GM23338 (cell line): ENCODE measurements at regions not wholly inside any gene's neighbourhood (a gene's known extent, or its start where the extent isn't known, plus 50 kb on each side); places are given as distances from the start of the nearest gene placed in this dataset.

Source experiments
- ATAC-seq: fragments of 200-7000 bp; cut with Tn5 transposase; 3 replicates; pipeline ENCODE4 v1.9.1; 2020
- DNase-seq: peaks from one replicate; pipeline ENCODE4 v3.0.0-alpha.2; 2015; ENCODE audit warnings: low spot score
- H2AFZ ChIP-seq: fragments of 200-600 bp; sonication (generic); 2 replicates; pipeline ENCODE4 v1.8.0; 2016; ENCODE audit warnings: antibody characterized with exemption, mild to moderate bottlenecking, moderate library complexity
- H3F3A ChIP-seq: fragments of 200-600 bp; sonication (generic); replicated peaks from 2 replicates; pipeline ENCODE4 v1.8.0; 2017; ENCODE audit warnings: antibody characterized with exemption, mixed run types, low read depth
- H3K27ac ChIP-seq: fragments of 200-600 bp; sonication (generic); 2 replicates; pipeline ENCODE4 v1.6.1; 2016; ENCODE audit warnings: low read depth
- H3K27me3 ChIP-seq: fragments of 200-600 bp; sonication (generic); 2 replicates; pipeline ENCODE4 v1.8.0; 2016; ENCODE audit warnings: mild to moderate bottlenecking, mixed run types, moderate library complexity; ENCODE audit not compliant: insufficient read depth
- H3K36me3 ChIP-seq: fragments of 200-600 bp; sonication (generic); 2 replicates; pipeline ENCODE4 v1.8.0; 2016; ENCODE audit warnings: mild to moderate bottlenecking; ENCODE audit not compliant: insufficient read depth
- H3K4me1 ChIP-seq: fragments of 200-600 bp; sonication (generic); 2 replicates; pipeline ENCODE4 v1.8.0; 2016; ENCODE audit warnings: mild to moderate bottlenecking, moderate library complexity; ENCODE audit not compliant: insufficient read depth
- H3K4me2 ChIP-seq: fragments of 200-600 bp; sonication (generic); 2 replicates; pipeline ENCODE4 v1.7.1; 2017; ENCODE audit warnings: mixed run types
- H3K4me3 ChIP-seq: fragments of 200-600 bp; sonication (generic); 2 replicates; pipeline ENCODE4 v1.6.1; 2016; ENCODE audit warnings: mixed run types
- H3K79me2 ChIP-seq: fragments of 200-600 bp; sonication (generic); replicated peaks from 2 replicates; pipeline ENCODE4 v1.8.0; 2017; ENCODE audit warnings: mild to moderate bottlenecking; ENCODE audit not compliant: insufficient read depth
- H3K9me2 ChIP-seq: fragments of 200-600 bp; sonication (generic); 2 replicates; pipeline ENCODE4 v1.8.0; 2017; ENCODE audit not compliant: insufficient read depth
- H4K20me1 ChIP-seq: fragments of 200-600 bp; sonication (generic); replicated peaks from 2 replicates; pipeline ENCODE4 v1.8.0; 2017; ENCODE audit warnings: mild to moderate bottlenecking; ENCODE audit not compliant: insufficient read depth
- H3K27ac Mint-ChIP-seq: 2 replicates; pipeline ENCODE4 v1.8.0; 2020; ENCODE audit warnings: inconsistent platforms, mild to moderate bottlenecking, moderate library complexity, mixed read lengths
- H3K27me3 Mint-ChIP-seq: 3 replicates; pipeline ENCODE4 v1.8.0; 2022; ENCODE audit warnings: low read depth, mild to moderate bottlenecking, moderate library complexity, mixed read lengths, inconsistent platforms; ENCODE audit not compliant: insufficient read depth, poor library complexity
- H3K36me3 Mint-ChIP-seq: 3 replicates; pipeline ENCODE4 v1.8.0; 2021; ENCODE audit warnings: low read depth, mild to moderate bottlenecking, inconsistent platforms, moderate library complexity, mixed read lengths
- H3K4me1 Mint-ChIP-seq: 3 replicates; pipeline ENCODE4 v1.8.0; 2020; ENCODE audit warnings: mild to moderate bottlenecking, inconsistent platforms, mixed read lengths
- H3K4me3 Mint-ChIP-seq: 3 replicates; pipeline ENCODE4 v1.8.0; 2021; ENCODE audit warnings: moderate library complexity, mild to moderate bottlenecking, inconsistent platforms, mixed read lengths
- H3K9me3 Mint-ChIP-seq: 3 replicates; pipeline ENCODE4 v1.8.0; 2020; ENCODE audit warnings: moderate library complexity, mild to moderate bottlenecking, inconsistent platforms, mixed read lengths
- CREB1 ChIP-seq: fragments of 250-450 bp; sonication (Bioruptor Pico); IDR thresholded peaks from 2 replicates; pipeline ENCODE4 v1.5.0; 2020; ENCODE audit warnings: low read depth, mild to moderate bottlenecking, moderate library complexity
- CTCF ChIP-seq, 2 experiments: fragments of 200-600 bp in 1 of 2; sonication (generic) in 1 of 2; conservative IDR thresholded peaks; 2 replicates each; pipeline versions ENCODE4 v1.5.1 to v1.6.1; 2016 to 2017; ENCODE audit warnings: antibody characterized with exemption in 2 of 2, low read depth in 2 of 2, mild to moderate bottlenecking in 2 of 2, moderate library complexity in 1 of 2
- EZH2 ChIP-seq: fragments of 200-600 bp; sonication (generic); IDR thresholded peaks from one replicate; pipeline ENCODE4 v1.8.0; 2017; ENCODE audit warnings: antibody characterized with exemption, mild to moderate bottlenecking, low read depth; ENCODE audit not compliant: unreplicated experiment
- EZH2phosphoT487 ChIP-seq: fragments of 200-600 bp; sonication (generic); IDR thresholded peaks from one replicate; pipeline ENCODE4 v1.8.1; 2018; ENCODE audit warnings: antibody characterized with exemption; ENCODE audit not compliant: unreplicated experiment
- JUNB ChIP-seq: IDR thresholded peaks from one replicate; pipeline ENCODE4 v1.6.1; 2016; ENCODE audit warnings: antibody characterized with exemption; ENCODE audit not compliant: unreplicated experiment
- NANOG ChIP-seq: IDR thresholded peaks from 2 replicates; pipeline ENCODE4 v1.6.1; 2016; ENCODE audit warnings: antibody characterized with exemption, borderline replicate concordance
- POLR2AphosphoS5 ChIP-seq: IDR thresholded peaks from 2 replicates; pipeline ENCODE4 v1.6.1; 2016; ENCODE audit warnings: antibody characterized with exemption, low read depth
- REST ChIP-seq: IDR thresholded peaks from one replicate; pipeline ENCODE4 v1.6.1; 2018; ENCODE audit warnings: antibody characterized with exemption; ENCODE audit not compliant: unreplicated experiment
- STAT1 ChIP-seq: IDR thresholded peaks from one replicate; pipeline ENCODE4 v1.6.1; 2016; ENCODE audit warnings: antibody characterized with exemption; ENCODE audit not compliant: unreplicated experiment
- ZNF114 ChIP-seq: fragments of 250-450 bp; sonication (Bioruptor Pico); IDR thresholded peaks from 2 replicates; pipeline ENCODE4 v1.5.0; 2020; ENCODE audit warnings: mild to moderate bottlenecking, moderate library complexity
- ZNF331 ChIP-seq: fragments of 250-450 bp; sonication (Bioruptor Pico); IDR thresholded peaks from 2 replicates; pipeline ENCODE4 v1.5.0; 2020; ENCODE audit warnings: low read depth, mild to moderate bottlenecking, moderate library complexity
- ZNF462 ChIP-seq: fragments of 250-450 bp; sonication (Bioruptor Pico); IDR thresholded peaks from 2 replicates; pipeline ENCODE4 v1.5.0; 2020; ENCODE audit warnings: mild to moderate bottlenecking, moderate library complexity
- TF ChIP-seq, protein P1 (sequence below): IDR thresholded peaks from 2 replicates; pipeline ENCODE4 v1.6.1; 2016; ENCODE audit warnings: antibody characterized with exemption

GRCh38 chr3:18864933-18865731, 283.2 kb upstream of the KCNH8 start:
- no peaks in the 10 kb centered on the region for H3K9me2 ChIP-seq
- 0 out of 2 replicates have a peak, but pooled peaks cover 1% of the 10 kb centered on the region for H3K4me1 ChIP-seq
- no peaks in the 10 kb centered on the region for H3K79me2 ChIP-seq
- Mint-ChIP-seq H3K4me3 (no peak overlapping the region), H3K27me3 (no peaks in the 10 kb centered on the region), H3K36me3 (no peaks in the 10 kb centered on the region), H3K4me1 (peaks cover under 1% of the 10 kb centered on the region; the same call in 2 of the 3 replicates), H3K9me3 (no peaks in the 10 kb centered on the region), H3K27ac (no peak overlapping the region)
- no peaks in the 10 kb centered on the region for H4K20me1 ChIP-seq
- H3K4me3 ChIP-seq = no peak overlapping the region
- ATAC-seq (no peak), DNase-seq (no peak)
- no peak overlapping the region for H3K4me2 ChIP-seq
- H3F3A ChIP-seq = no peaks in the 10 kb centered on the region
- no peaks in the 10 kb centered on the region for H3K36me3 ChIP-seq
- no peak overlapping the region for H3K27ac ChIP-seq
- no peak overlapping the region for H2AFZ ChIP-seq
- no peak for TF ChIP-seq ZNF462 (CRISPR knock-in tag)
- TF ChIP-seq JUNB = no peak
- TF ChIP-seq, protein P1, sequence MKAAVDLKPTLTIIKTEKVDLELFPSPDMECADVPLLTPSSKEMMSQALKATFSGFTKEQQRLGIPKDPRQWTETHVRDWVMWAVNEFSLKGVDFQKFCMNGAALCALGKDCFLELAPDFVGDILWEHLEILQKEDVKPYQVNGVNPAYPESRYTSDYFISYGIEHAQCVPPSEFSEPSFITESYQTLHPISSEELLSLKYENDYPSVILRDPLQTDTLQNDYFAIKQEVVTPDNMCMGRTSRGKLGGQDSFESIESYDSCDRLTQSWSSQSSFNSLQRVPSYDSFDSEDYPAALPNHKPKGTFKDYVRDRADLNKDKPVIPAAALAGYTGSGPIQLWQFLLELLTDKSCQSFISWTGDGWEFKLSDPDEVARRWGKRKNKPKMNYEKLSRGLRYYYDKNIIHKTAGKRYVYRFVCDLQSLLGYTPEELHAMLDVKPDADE = no peak
- no peak for TF ChIP-seq EZH2phosphoT487
- TF ChIP-seq POLR2AphosphoS5 = no peak
- no peak for TF ChIP-seq REST
- no peak for TF ChIP-seq STAT1
- TF ChIP-seq ZNF331 (CRISPR knock-in tag) = no peak
- no peak for TF ChIP-seq CREB1 (CRISPR knock-in tag)
- no peak for TF ChIP-seq EZH2
- TF ChIP-seq ZNF114 (CRISPR knock-in tag) = no peak
- TF ChIP-seq NANOG = no peak
- TF ChIP-seq CTCF (conservative IDR thresholded peaks at IDR 0.05; ENCODE audit: low read depth in 2 of 2) = no peak
- H3K27me3 ChIP-seq = no peaks in the 10 kb centered on the region
